Fibroblast of mammary gland (primary cell): ENCODE measurements at regions not wholly inside any gene's neighbourhood (a gene's known extent, or its start where the extent isn't known, plus 50 kb on each side); places are given as distances from the start of the nearest gene placed in this dataset.
A peak's percentile ranks its signal among the peaks of the same experiment; 100 is the strongest.

ENCODE experiments used
- DNase-seq: peaks from one replicate; pipeline ENCODE4 v3.0.0-alpha.2; 2010; ENCODE audit warnings: low read depth
- H3K4me3 ChIP-seq: 2 replicates; pipeline ENCODE4 v1.5.1; 2011; ENCODE audit warnings: low read depth, mild to moderate bottlenecking, low read length, moderate library complexity; ENCODE audit not compliant: control insufficient read depth
- CTCF ChIP-seq: conservative IDR thresholded peaks from 2 replicates; pipeline ENCODE4 v1.5.1; 2011; ENCODE audit warnings: low read depth, low read length, inconsistent platforms; ENCODE audit not compliant: control insufficient read depth, insufficient read depth

- no peak for TF ChIP-seq CTCF
- no peak overlapping the region for H3K4me3 ChIP-seq
- no peak for DNase-seq
Observed at GRCh38 chr4:181960384-181960783, 282.8 kb upstream of the TENM3 start.

- peak; percentile 54 for DNase-seq
- H3K4me3 ChIP-seq = no peak overlapping the region
- TF ChIP-seq CTCF = no peak
Observed at GRCh38 chr4:181962321-181962720, 280.9 kb upstream of the TENM3 start.

- DNase-seq = no peak
- TF ChIP-seq CTCF = no peak
Observed at GRCh38 chr4:181964731-181965130, 278.5 kb upstream of the TENM3 start.

DNA sequence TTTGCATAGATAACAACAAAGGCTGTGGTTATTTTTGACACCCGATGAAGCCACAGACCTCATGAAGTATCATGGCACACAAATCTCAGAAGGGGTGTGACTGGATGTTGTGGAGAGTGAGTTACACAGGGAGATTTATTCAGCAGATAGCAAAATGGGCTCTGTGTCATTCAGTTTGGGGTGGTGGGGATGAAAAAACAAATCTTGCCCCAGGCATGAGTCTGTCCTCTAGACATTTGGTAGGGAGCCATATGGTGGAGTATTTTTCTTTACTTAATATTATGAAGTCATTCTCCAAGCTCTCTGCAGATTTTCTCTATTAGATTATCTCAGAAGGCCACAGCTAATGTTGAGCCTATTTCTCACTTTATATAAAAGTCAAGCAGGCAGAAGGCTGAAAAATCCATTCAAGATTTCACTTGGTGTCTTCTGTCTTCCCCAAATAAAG is 277.1 kb upstream of the TENM3 start:
- DNase-seq = peak; percentile 32
- TF ChIP-seq CTCF = no peak

More at GRCh38 chr4:181964731-181965130, 278.5 kb upstream of the TENM3 start:
- no peak overlapping the region for H3K4me3 ChIP-seq

DNA sequence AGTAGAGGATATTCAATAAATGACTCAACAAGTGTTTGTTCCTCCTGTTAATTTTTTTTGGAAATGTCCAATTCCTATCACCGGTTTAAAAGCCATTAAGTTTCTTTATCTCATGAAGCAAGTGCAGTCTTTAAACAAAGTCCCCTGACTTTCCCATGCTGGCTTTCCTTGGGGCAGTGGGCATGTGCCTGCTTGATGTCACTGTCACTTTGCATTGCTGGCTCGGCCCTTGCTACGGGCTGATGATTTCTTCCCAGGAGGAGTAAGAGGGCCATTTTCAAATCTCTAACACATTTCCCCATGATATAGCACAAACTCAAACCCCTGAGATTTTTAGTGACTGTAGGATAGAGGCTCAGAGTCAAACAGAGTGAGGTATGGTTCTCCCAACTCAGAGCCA is 275.8 kb upstream of the TENM3 start:
- no peak for TF ChIP-seq CTCF
- no peak overlapping the region for H3K4me3 ChIP-seq
- DNase-seq = no peak

More for the DNA sequence above, 277.1 kb upstream of the TENM3 start:
- no peak overlapping the region for H3K4me3 ChIP-seq

- TF ChIP-seq CTCF = no peak
- H3K4me3 ChIP-seq = no peak overlapping the region
- DNase-seq = peak; percentile 57
Observed at GRCh38 chr4:181968371-181968770, 274.8 kb upstream of the TENM3 start.

DNA sequence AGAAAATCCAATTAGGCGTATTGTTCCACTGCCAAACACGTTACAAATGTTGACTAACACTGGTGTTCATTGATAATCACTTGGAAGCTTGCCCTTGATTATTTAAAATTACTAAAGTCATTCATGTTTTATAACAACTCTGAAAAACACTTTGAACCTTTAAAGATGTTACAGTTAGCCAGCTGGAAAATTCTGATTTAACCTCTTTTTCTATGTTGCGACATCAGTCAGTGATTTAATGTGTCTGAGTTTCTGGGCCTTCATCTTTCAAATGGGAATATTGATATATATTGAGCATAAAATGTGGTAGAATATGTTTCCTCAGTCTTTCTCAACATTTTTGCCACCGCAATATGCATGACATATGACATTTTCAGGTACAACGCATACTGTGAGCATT is 274.1 kb upstream of the TENM3 start:
- no peak for TF ChIP-seq CTCF
- no peak overlapping the region for H3K4me3 ChIP-seq
- DNase-seq = no peak
